Ishikawa (cell line): ENCODE measurements at regions not wholly inside any gene's neighbourhood (a gene's known extent, or its start where the extent isn't known, plus 50 kb on each side); places are given as distances from the start of the nearest gene placed in this dataset.

Experiments used
- EP300 ChIP-seq: IDR thresholded peaks from 2 replicates; pipeline ENCODE4 v1.6.1; 2012; ENCODE audit warnings: borderline replicate concordance
- MAX ChIP-seq: IDR thresholded peaks from 2 replicates; pipeline ENCODE4 v1.6.1; 2012
- TAF1 ChIP-seq: IDR thresholded peaks from 2 replicates; pipeline ENCODE4 v1.6.1; 2012; ENCODE audit warnings: low read depth, mild to moderate bottlenecking
- ZBTB7A ChIP-seq: IDR thresholded peaks from 2 replicates; pipeline ENCODE4 v1.6.1; 2012; ENCODE audit warnings: low read depth
- TF ChIP-seq, protein P1 (sequence below): IDR thresholded peaks from 2 replicates; pipeline ENCODE4 v1.6.1; 2012; ENCODE audit warnings: low read depth, mild to moderate bottlenecking

DNA sequence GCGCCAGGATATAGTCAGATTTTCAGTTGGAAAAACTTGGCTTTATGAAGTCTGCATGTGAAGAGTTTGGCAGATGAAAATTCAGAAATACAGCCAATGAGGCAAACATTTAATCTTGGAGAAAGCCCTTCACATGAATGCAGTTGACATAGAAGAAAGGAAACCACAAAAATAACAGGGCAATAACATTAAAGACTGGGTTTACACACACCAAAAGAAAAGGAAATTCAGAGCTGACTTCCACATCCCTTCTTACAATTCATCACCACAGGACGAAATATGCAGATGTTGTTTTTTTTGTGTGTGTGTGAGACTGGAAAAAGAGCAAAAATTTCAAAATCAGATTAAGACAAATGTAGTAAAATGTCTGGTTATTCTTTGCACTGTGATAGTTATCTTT, 69.8 kb upstream of the HEY2 start:
- TF ChIP-seq ZBTB7A (no peak), MAX (no peak), EP300 (no peak), TAF1 (no peak)
- TF ChIP-seq, protein P1, sequence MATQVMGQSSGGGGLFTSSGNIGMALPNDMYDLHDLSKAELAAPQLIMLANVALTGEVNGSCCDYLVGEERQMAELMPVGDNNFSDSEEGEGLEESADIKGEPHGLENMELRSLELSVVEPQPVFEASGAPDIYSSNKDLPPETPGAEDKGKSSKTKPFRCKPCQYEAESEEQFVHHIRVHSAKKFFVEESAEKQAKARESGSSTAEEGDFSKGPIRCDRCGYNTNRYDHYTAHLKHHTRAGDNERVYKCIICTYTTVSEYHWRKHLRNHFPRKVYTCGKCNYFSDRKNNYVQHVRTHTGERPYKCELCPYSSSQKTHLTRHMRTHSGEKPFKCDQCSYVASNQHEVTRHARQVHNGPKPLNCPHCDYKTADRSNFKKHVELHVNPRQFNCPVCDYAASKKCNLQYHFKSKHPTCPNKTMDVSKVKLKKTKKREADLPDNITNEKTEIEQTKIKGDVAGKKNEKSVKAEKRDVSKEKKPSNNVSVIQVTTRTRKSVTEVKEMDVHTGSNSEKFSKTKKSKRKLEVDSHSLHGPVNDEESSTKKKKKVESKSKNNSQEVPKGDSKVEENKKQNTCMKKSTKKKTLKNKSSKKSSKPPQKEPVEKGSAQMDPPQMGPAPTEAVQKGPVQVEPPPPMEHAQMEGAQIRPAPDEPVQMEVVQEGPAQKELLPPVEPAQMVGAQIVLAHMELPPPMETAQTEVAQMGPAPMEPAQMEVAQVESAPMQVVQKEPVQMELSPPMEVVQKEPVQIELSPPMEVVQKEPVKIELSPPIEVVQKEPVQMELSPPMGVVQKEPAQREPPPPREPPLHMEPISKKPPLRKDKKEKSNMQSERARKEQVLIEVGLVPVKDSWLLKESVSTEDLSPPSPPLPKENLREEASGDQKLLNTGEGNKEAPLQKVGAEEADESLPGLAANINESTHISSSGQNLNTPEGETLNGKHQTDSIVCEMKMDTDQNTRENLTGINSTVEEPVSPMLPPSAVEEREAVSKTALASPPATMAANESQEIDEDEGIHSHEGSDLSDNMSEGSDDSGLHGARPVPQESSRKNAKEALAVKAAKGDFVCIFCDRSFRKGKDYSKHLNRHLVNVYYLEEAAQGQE: no peak
